ENCODE measurements at regions not wholly inside any gene's neighbourhood (a gene's known extent, or its start where the extent isn't known, plus 50 kb on each side); places are given as distances from the start of the nearest gene placed in this dataset.

DNA sequence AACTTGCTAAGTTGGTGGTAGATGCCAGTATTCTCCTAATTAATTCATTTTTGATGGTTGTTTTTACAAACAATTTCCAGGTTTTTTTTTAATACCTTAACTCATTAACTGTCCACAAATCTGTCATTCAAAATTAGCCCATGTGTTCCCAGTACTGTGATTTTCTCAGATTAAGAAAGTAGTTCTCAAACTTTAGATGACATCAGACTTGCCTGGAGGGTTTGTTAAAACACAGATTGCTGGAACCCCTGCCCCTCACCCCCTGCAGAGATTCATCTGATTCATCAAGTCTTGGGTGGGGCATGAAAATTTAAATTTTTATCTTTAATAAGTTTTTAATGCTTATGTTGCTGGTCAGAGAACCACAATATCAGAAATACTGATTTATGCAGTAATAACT, 130.5 kb downstream of the BACH1 start:
- CTCF ChIA-PET: no interaction called here
- TF ChIP-seq ZNF384 (IDR thresholded peaks at IDR 0.05) (no peak), NFRKB (IDR thresholded peaks at IDR 0.05) (no peak)
- POLR2A ChIA-PET: no interaction called here
- DNase-seq (ENCODE audit: extremely low spot score): no peak

DNA sequence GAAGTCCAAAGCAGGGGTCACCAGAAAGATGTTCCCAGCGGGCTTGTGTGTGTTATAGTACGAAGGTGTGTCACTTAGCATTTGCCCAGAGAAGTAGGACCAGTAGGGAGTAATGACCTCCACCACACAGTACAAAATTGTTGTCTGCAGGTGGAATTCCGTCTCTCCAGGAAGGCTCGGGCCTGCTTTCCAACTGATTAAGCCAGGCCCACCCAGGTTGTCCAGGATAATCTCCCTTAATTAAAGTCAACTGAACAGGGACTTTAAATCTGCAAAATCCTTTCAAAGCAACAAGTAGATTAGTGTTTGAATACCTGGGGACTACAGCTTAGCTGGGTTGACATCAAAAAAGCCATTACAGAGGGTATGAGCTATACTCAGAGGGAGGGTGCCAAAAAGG, 131.3 kb downstream of the BACH1 start:
- no peak for DNase-seq (ENCODE audit: extremely low spot score)

DNA sequence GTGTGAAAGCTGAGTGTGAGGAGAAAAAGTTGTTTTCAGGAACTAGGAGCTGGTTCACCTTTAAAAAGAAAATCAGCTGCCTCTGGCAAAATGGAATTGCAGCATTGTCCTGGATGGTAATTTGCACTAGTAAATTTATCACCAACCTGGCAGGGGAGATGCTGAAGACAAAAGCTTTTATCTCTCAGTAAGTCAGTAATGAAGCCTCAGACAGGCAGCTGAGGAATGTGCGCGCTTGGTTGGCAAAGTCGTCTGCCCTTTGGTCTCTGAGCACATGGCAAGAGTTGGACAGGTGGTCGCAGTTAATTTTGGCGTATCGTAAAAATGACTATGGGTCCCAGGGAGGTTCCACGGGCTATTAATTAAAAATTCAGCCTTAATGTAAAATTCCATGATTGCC, 131.9 kb downstream of the BACH1 start:
- CTCF ChIA-PET: interaction anchor here (0.8 kb wide), 1 partner anchor 48 kb away, joined by 3 read pairs; no protein-coding TSS in a partner anchor
- DNase-seq (ENCODE audit: extremely low spot score): no peak
- POLR2A ChIA-PET: no interaction called here
- TF ChIP-seq FOXA1 (IDR thresholded peaks at IDR 0.05): no peak
- TF ChIP-seq SUZ12 (IDR thresholded peaks at IDR 0.05): no peak
- TF ChIP-seq L3MBTL2 (conservative IDR thresholded peaks at IDR 0.05): no peak
- no peak for TF ChIP-seq CTBP1 (IDR thresholded peaks at IDR 0.05; ENCODE audit: borderline replicate concordance)
- no peak for TF ChIP-seq SP1 (IDR thresholded peaks at IDR 0.05)
- TF ChIP-seq BHLHE40 (IDR thresholded peaks at IDR 0.05; ENCODE audit: borderline replicate concordance): no peak
- no peak for TF ChIP-seq HDGF (IDR thresholded peaks at IDR 0.05; ENCODE audit: borderline replicate concordance)
- no peak for TF ChIP-seq FOXK2 (IDR thresholded peaks at IDR 0.05)
- TF ChIP-seq ZNF384 (IDR thresholded peaks at IDR 0.05): no peak
- no peak for TF ChIP-seq ELF4 (IDR thresholded peaks at IDR 0.05)
- no peak for TF ChIP-seq LEF1 (IDR thresholded peaks at IDR 0.05; ENCODE audit: borderline replicate concordance)
- TF ChIP-seq NFRKB (IDR thresholded peaks at IDR 0.05): no peak

More for the DNA sequence above, 131.3 kb downstream of the BACH1 start:
- TF ChIP-seq BHLHE40 (IDR thresholded peaks at IDR 0.05; ENCODE audit: borderline replicate concordance): no peak
- no peak for TF ChIP-seq NFRKB (IDR thresholded peaks at IDR 0.05)
- TF ChIP-seq TARDBP (IDR thresholded peaks at IDR 0.05): no peak
- TF ChIP-seq LEF1 (IDR thresholded peaks at IDR 0.05; ENCODE audit: borderline replicate concordance): no peak
- no peak for TF ChIP-seq HDGF (IDR thresholded peaks at IDR 0.05; ENCODE audit: borderline replicate concordance)
- TF ChIP-seq, protein P1, sequence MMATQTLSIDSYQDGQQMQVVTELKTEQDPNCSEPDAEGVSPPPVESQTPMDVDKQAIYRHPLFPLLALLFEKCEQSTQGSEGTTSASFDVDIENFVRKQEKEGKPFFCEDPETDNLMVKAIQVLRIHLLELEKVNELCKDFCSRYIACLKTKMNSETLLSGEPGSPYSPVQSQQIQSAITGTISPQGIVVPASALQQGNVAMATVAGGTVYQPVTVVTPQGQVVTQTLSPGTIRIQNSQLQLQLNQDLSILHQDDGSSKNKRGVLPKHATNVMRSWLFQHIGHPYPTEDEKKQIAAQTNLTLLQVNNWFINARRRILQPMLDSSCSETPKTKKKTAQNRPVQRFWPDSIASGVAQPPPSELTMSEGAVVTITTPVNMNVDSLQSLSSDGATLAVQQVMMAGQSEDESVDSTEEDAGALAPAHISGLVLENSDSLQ (IDR thresholded peaks at IDR 0.05): no peak
- TF ChIP-seq CTBP1 (IDR thresholded peaks at IDR 0.05; ENCODE audit: borderline replicate concordance): no peak
- TF ChIP-seq SP1 (IDR thresholded peaks at IDR 0.05): no peak
- TF ChIP-seq FOXK2 (IDR thresholded peaks at IDR 0.05): no peak
- no peak for TF ChIP-seq ZNF384 (IDR thresholded peaks at IDR 0.05)
- CTCF ChIA-PET: interaction anchor here (0.8 kb wide), 1 partner anchor 48 kb away, joined by 3 read pairs; no protein-coding TSS in a partner anchor
- POLR2A ChIA-PET: no interaction called here

DNA sequence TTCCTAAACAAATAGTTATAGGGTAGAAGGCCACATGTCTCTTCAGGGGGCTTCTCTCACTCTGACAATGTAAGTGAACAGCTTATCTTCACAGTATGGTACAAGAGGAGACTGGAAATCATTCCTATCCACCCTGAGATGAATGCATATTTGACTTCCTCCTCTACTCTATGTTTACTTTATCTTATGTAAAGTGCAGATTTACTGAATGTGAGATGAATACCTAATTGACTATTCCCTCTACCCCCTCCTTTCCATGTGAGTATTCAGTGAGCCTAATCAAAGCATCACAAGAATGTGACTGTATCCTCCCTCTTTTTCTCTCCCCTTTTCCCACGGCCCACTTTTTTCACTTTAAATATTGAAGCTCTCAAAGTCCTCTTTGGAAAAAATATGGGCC, 132.5 kb downstream of the BACH1 start:
- ChIA-PET CTCF (no interaction called here), POLR2A (no interaction called here)
- no peak for TF ChIP-seq FOXA1 (IDR thresholded peaks at IDR 0.05)
- no peak for TF ChIP-seq BHLHE40 (IDR thresholded peaks at IDR 0.05; ENCODE audit: borderline replicate concordance)
- TF ChIP-seq ZNF384 (IDR thresholded peaks at IDR 0.05): no peak
- TF ChIP-seq ARNT (IDR thresholded peaks at IDR 0.05): no peak
- TF ChIP-seq SP1 (IDR thresholded peaks at IDR 0.05): no peak
- no peak for TF ChIP-seq TARDBP (IDR thresholded peaks at IDR 0.05)
- no peak for TF ChIP-seq FOXK2 (IDR thresholded peaks at IDR 0.05)
- TF ChIP-seq, protein P1 (IDR thresholded peaks at IDR 0.05): no peak
- no peak for TF ChIP-seq LEF1 (IDR thresholded peaks at IDR 0.05; ENCODE audit: borderline replicate concordance)
- TF ChIP-seq FOXM1 (IDR thresholded peaks at IDR 0.05; ENCODE audit: borderline replicate concordance): no peak
- no peak for TF ChIP-seq CTBP1 (IDR thresholded peaks at IDR 0.05; ENCODE audit: borderline replicate concordance)
- TF ChIP-seq NFRKB (IDR thresholded peaks at IDR 0.05): no peak
- no peak for TF ChIP-seq L3MBTL2 (conservative IDR thresholded peaks at IDR 0.05)
- TF ChIP-seq ELF4 (IDR thresholded peaks at IDR 0.05): no peak
- no peak for TF ChIP-seq HDGF (IDR thresholded peaks at IDR 0.05; ENCODE audit: borderline replicate concordance)
- no peak for DNase-seq (ENCODE audit: extremely low spot score)

DNA sequence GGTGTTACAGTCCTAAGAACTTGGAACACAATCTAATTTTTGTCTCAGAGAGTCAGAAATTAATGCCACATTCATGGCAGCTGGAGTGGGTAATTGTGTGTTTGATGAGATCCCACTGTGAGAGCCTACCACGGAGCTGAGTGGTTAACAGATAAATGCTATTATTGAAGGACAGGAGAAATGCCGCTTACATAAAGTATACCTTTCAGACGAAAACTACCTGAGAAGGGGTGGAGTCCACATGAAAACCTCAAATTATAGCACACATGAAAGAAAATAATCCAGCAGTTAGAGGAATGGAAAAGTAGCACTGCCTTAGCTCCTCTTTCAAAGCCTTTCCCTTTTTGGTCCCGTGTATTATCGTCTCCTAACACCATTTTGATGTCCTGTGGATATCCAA, 133.0 kb downstream of the BACH1 start:
- TF ChIP-seq ZNF384 (IDR thresholded peaks at IDR 0.05) (no peak), SP1 (IDR thresholded peaks at IDR 0.05) (no peak), TARDBP (IDR thresholded peaks at IDR 0.05) (no peak), LEF1 (IDR thresholded peaks at IDR 0.05; ENCODE audit: borderline replicate concordance) (no peak)
- ChIA-PET CTCF (no interaction called here), POLR2A (no interaction called here)
- no peak for DNase-seq (ENCODE audit: extremely low spot score)

DNA sequence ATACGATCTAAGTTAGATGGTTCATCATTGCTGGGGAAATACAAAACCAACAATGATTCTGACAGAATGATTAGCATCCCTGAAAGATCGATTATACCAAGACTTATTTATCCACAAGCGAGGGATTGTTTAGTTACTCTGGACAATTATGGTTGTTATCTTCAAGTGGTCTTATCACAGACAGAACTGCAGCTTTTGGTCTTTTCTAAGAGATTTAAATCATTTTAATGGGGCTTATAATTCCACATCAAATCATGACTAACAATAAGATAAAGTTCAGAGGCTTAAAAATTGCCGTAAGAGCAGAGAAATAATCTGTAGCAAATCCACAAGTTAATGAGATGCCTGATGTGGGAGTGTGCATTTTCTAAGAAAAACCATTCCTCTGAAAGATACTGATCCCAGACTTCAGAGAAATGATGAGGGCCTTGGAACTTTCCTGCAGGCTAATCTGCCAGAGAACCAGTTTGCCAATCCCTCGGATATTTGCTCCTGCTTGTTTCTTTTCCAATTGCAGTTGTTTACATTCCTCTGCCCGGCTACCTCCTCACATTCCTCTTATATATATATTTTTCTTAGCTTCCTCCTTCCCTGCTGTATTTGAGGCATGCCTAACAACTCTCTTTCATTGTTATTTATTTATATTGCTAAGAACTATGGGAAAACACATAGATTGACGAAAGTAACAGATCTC, 134.8 kb downstream of the BACH1 start:
- no peak for DNase-seq (ENCODE audit: extremely low spot score)
- CTCF ChIA-PET: no interaction called here

More for the DNA sequence above, 134.8 kb downstream of the BACH1 start:
- TF ChIP-seq HDGF (IDR thresholded peaks at IDR 0.05; ENCODE audit: borderline replicate concordance) (no peak), SUZ12 (IDR thresholded peaks at IDR 0.05) (no peak), NFRKB (IDR thresholded peaks at IDR 0.05) (no peak), ELF4 (IDR thresholded peaks at IDR 0.05) (no peak), ARNT (IDR thresholded peaks at IDR 0.05) (no peak), CTBP1 (IDR thresholded peaks at IDR 0.05; ENCODE audit: borderline replicate concordance) (no peak), LEF1 (IDR thresholded peaks at IDR 0.05; ENCODE audit: borderline replicate concordance) (no peak)
- TF ChIP-seq, protein P1 (IDR thresholded peaks at IDR 0.05): peak; percentile 16; the same call in 1 of the 2 replicates
- POLR2A ChIA-PET: no interaction called here
